NB4 (cell line): ENCODE measurements at regions not wholly inside any gene's neighbourhood (a gene's known extent, or its start where the extent isn't known, plus 50 kb on each side); places are given as distances from the start of the nearest gene placed in this dataset.

Experiments used
- DNase-seq: peaks from one replicate; pipeline ENCODE4 v3.0.0; 2010; ENCODE audit warnings: low read depth
- H3K4me3 ChIP-seq: one replicate; pipeline ENCODE4 v1.5.1; 2011; ENCODE audit warnings: mild to moderate bottlenecking, low read depth, low read length, moderate library complexity
- CTCF ChIP-seq: IDR thresholded peaks from one replicate; pipeline ENCODE4 v1.5.1; 2012; ENCODE audit warnings: low read depth, low read length
- MAX ChIP-seq: IDR thresholded peaks from 2 replicates; pipeline ENCODE4 v1.6.1; 2011; ENCODE audit warnings: low read depth, low read length
- MYC ChIP-seq: IDR thresholded peaks from 2 replicates; pipeline ENCODE4 v1.6.1; 2011; ENCODE audit warnings: low read depth, low read length
- POLR2A ChIP-seq: IDR thresholded peaks from 2 replicates; pipeline ENCODE4 v1.6.1; 2011; ENCODE audit warnings: mild to moderate bottlenecking; ENCODE audit not compliant: insufficient read length; ENCODE audit errors: extremely low read depth

GRCh38 chr5:173557123-173557903, 59.1 kb downstream of the BOD1 start:
- no peak overlapping the region for H3K4me3 ChIP-seq
- DNase-seq = no peak
- TF ChIP-seq MYC = no peak
- TF ChIP-seq CTCF = no peak
- TF ChIP-seq POLR2A = no peak

GRCh38 chr5:173556142-173557028, 60.1 kb downstream of the BOD1 start:
- TF ChIP-seq CTCF (no peak), MAX (no peak), MYC (no peak), POLR2A (no peak)
- no peak for DNase-seq
- no peak overlapping the region for H3K4me3 ChIP-seq

- no peak overlapping the region for H3K4me3 ChIP-seq
- DNase-seq = no peak
- TF ChIP-seq CTCF (no peak), POLR2A (no peak), MAX (no peak), MYC (no peak)
These were observed 61.3 kb downstream of the BOD1 start for GRCh38 chr5:173554989-173555705.

- no peak for DNase-seq
- TF ChIP-seq CTCF = no peak
- TF ChIP-seq POLR2A = no peak
- TF ChIP-seq MYC = no peak
- TF ChIP-seq MAX = no peak
- H3K4me3 ChIP-seq = no peak overlapping the region
These were observed 62.2 kb downstream of the BOD1 start for GRCh38 chr5:173554038-173554955.

- no peak for TF ChIP-seq MAX
- no peak for TF ChIP-seq MYC
- TF ChIP-seq POLR2A = no peak
- no peak for TF ChIP-seq CTCF
- H3K4me3 ChIP-seq = no peak overlapping the region
- DNase-seq = no peak
These were observed 65.8 kb downstream of the BOD1 start for GRCh38 chr5:173550641-173551040.
